ENCODE measurements at regions not wholly inside any gene's neighbourhood (a gene's known extent, or its start where the extent isn't known, plus 50 kb on each side); places are given as distances from the start of the nearest gene placed in this dataset.

- no peak for DNase-seq
Measured at GRCh38 chr20:59376109-59376841, 75.9 kb downstream of the EDN3 start.

DNA sequence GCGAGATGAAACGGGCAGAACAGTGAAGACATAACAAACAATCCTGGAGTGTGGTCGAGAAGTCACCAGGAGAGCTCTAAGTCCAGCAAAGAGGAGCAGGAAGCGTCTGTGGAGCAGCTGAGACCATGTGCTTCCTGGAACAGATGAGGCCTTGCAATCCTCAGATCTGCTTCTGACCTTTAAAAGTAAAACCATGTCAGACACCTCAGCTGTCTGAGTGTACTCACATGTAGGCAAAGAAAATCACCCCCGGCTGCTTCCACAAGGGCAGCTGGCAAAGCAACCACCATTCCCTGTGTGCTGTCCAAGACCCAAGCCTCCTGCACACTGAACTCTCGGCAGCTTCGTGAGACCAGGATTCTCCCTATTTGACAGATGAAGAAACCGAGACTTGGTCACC, 76.6 kb downstream of the EDN3 start:
- no peak for DNase-seq

DNA sequence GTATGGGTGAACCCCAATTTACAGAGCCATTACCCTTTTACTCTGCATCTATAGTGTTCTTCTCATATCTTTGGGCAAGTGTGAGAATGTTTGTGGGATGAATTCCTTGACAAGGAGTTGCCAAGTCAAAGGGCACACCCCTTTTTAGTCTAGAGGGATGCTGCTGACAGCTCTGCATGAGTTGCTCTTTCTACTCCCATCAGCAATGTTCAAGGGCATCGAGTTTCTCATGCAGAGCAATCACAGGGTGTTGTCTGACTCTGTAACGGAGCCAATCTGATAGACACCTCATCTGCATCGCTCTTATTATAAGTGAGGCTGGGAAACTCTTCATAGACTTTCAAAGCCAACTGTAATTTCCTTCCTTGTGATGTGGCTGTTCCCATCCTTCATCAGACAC, 77.4 kb downstream of the EDN3 start:
- no peak for DNase-seq

GRCh38 chr20:59378396-59378795, 78.0 kb downstream of the EDN3 start:
- DNase-seq, result no peak

- no peak for DNase-seq
Measured at GRCh38 chr20:59378966-59379365, 78.6 kb downstream of the EDN3 start.

GRCh38 chr20:59381689-59382088, 81.3 kb downstream of the EDN3 start:
- DNase-seq, result no peak

- no peak for DNase-seq
Measured at GRCh38 chr20:59382157-59382725, 81.8 kb downstream of the EDN3 start.

DNA sequence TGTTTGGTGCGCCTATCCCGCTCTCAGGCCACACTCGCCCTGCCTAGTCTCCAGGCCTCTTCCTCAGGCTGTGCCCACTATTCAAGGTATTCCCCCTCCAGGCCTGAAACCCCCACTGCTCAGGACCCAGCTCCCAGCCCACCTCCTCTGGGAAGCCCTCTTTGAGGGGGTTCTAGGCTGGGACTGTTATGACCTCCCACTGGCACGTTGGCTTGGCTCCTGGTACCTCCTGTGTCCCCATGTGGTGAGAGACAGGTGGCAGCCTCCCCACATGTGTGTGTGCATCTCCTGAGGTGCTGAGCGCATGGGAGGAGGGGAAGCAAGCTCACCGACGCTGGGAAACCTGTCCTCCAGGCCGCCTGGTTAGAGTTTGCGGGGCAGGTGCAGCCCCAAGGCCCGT, 82.5 kb downstream of the EDN3 start:
- no peak for DNase-seq

- DNase-seq, result no peak
Measured at GRCh38 chr20:59385038-59385437, 84.6 kb downstream of the EDN3 start.

DNA sequence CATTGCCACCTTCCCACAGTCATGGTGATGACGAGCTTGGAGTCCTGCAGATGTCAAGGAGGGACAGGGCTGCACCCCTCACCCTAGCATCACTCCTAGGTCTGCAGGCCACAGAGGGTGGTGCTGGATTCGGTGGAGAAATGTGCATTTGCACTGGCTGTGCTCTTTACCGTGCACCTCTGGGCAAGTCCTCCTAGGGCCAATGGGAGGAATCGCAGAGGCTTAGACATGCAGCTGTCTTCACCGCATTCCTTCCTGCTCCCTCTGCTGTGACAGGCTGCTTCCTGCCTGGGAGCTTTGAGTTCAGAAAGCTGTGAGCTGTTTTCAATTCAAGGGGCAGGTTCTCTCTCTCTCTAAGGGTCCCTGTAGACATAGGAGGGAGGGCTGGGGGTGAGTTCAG, 85.1 kb downstream of the EDN3 start:
- DNase-seq, result no peak

GRCh38 chr20:59386809-59387208, 86.4 kb downstream of the EDN3 start:
- DNase-seq, result no peak

GRCh38 chr20:59387891-59388290, 87.5 kb downstream of the EDN3 start:
- DNase-seq, result no peak

DNA sequence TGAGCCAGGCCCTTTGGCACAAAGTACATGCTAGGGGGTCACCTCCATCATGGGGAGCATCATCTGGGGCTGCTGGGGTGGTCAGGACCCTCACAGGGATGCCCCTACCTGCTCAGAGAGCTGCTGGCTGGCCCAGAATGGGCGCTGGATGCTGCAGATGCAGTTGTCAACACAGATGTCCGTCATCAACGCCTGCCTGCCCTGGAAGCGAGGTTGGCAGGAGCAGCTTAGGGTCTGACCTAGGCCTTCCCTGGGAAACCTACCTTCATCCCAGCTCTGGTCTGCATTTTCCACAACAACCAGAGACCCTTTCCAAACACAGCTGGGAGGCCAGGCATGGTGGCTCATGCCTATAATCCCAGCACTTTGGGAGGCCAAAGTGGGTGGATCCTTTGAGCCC, 88.0 kb downstream of the EDN3 start:
- DNase-seq, result no peak

DNA sequence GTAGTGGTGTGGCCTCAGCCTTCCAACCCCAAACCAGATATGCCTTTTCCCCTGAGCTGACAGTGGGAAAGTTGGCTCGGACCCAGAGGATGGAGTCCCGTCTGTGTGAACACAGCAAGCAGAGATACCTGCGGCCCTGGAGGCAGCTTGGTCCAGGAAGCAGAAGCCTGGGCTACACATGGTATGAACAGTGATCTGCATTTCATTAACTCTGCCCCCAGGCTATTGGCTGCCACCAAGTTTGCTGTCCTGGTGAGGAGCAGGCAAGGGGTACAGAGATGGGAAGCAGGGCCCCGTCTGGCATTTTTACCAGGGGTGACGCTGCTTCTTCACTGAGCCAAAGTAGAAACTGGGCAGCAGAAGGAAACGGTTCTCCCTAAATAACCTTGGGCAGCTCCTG, 90.0 kb downstream of the EDN3 start:
- DNase-seq, result no peak

DNA sequence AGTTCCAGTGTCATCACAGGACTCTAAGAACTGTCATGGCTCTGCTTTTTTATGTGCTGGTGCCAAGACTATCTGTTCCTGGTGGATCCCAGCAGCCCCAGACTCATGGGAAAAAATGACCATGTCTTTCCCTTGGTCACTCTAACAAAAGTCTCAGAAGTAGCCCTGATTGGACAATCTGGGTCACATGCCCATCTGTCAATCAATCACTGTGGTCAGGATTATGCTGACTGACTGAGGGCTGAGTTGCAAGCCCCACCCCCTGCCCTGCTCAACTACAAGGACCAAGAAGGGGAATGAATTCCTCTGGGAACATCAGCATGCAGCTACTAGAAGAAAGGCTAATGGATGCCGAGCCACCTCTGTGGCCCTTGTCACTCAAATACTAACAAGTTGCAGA, 91.6 kb downstream of the EDN3 start:
- no peak for DNase-seq

DNA sequence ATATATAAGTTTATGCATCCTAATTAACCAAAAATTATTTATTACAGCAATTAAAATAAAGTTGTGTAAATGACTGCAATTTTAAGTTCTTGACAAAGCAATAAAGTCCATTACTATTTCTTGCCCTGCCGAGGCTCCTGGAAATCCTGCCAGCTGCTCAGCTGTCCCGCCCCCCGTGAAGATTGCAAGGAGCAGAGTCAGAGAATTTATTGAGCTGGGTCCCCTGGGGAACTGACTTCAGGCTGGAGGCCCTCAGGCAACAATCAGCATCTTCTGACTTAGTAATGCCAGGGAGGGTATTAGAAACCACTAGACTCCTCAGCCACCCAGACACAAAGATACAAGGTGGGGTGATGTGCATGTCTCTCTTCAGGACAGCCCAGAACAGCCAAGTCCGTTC, 92.3 kb downstream of the EDN3 start:
- no peak for DNase-seq

GRCh38 chr20:59393142-59393541, 92.7 kb downstream of the EDN3 start:
- DNase-seq, result no peak

DNA sequence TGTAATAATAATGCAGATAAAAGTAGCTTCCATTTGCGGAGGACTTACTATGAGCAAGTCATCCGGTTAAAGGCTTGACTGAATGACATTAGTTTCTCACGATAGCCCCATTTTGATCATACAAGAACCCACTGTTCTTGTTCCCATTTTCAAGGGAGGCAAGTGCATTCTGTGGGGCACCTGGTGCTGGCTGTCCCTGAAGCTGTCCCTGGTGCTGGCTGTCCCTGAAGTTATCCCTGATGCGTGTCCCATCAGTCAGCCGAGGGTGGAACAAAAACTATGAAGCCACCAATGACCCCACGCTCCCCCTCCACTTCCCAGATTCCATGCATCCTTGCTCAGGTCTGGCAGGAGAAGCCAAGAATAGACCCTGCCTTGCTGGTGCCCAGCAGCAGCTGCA, 95.3 kb downstream of the EDN3 start:
- no peak for DNase-seq

DNA sequence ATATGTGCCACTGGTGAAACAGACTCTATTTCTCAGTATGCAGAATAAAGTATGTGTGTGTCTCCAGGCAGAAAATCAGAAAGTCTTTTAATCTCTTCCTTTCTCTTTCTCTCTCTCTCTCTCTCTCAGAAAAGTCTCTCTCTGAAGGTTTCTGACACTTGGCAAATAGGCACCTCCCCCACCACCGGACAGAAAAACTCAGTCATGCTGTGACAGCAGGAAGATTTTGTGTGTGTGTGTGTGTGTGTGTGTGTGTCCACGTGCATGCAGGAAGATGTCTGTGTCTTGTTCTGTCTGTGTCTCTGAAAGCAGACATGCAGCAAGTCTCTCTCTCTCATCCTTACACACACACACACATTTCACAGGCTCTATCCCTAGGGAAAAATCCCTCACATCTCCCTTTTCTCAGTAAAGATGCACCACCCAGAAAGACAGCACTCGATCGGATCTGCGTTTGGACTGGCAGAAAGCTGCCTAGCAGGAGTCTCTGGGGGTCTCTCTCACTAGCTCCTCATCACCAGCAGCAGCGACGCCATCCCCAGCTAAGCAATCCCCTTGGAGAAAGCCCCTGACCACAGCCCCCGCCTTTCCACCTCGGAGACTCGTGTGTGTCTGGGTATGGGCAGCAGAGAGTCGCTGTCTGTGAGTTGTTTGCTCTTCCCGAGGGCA, 98.3 kb downstream of the EDN3 start:
- no peak for DNase-seq

- no peak for DNase-seq
Measured at GRCh38 chr20:59399426-59400099, 99.2 kb downstream of the EDN3 start.

- no peak for DNase-seq
Measured at GRCh38 chr20:59400708-59401107, 100.3 kb downstream of the EDN3 start.

DNA sequence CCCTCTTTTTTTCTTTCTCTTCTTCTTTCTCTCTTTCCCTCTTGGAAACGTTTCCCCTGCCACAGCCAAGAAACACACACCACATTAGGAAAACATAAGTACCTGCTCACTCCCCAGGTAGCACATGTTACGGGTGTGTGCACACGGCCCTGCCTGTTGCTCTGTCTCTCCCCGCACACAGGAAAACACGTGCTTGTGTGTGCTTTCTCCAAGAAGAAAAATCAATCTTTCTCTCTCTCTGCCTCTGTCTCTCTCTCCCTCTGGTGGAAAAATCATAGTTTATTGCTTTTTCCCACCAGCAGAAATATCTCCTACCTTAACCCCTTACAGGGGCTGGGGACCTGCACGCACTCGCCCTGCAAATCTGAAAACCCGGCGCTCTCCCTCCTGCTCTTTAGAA, 102.3 kb downstream of the EDN3 start:
- DNase-seq, result no peak

DNA sequence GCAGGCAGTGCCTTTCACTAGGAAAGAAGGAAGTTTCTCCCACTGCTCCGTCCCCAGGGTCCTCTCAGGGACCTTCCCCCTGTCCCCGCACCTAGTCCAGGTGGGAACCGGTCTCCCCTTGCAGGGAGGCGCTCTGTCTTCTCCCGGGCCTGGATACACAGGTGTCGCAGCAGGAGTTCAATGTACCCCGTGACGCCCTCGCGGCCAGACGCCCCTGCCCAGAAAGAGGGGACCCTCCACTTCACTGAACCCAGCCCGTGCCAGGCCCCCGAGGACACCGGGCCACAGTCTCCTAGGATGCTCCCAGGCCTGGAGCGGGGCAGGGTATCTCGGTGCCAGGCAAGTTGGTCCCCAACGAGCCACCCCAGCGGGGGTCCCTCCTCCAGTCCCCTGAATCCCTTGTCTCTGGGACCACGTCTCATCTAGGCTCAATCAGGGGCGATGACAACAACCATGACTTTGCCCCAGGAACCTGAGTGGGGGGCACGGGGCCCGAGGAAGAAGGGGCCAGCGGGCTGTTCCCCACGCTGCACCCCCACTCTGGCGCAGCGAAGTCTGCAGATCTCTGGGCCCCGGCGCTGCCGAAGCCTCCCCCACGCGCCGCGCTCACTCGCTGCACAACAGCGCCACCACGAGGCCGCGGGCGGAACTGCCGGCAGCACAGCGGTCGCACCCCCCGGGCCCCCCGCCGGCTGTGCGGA, 103.0 kb downstream of the EDN3 start:
- DNase-seq, result peak; percentile 79

All from activated CD4-positive, CD25-positive, alpha-beta regulatory T cell treated with anti-CD3 and anti-CD28 coated beads, Interleukin-2, amount 50 U/mL, for 72 hours (primary cell).